K562 (cell line): ENCODE measurements at regions not wholly inside any gene's neighbourhood (a gene's known extent, or its start where the extent isn't known, plus 50 kb on each side); places are given as distances from the start of the nearest gene placed in this dataset.
A peak's percentile ranks its signal among the peaks of the same experiment; 100 is the strongest.

Source experiments
- AFF1 ChIP-seq, 2 experiments: fragments of 450-650 bp; IDR thresholded peaks; 2 replicates each; pipeline ENCODE4 v1.6.1; 2018; ENCODE audit warnings: mild to moderate bottlenecking in 2 of 2, low read depth in 1 of 2; ENCODE audit not compliant: partially characterized antibody in 2 of 2
- ARID3B ChIP-seq: fragments of 250-450 bp; sonication (Bioruptor Pico); IDR thresholded peaks from 2 replicates; pipeline ENCODE4 v1.4.0; 2020; ENCODE audit warnings: borderline replicate concordance
- CHD2 ChIP-seq: IDR thresholded peaks from 2 replicates; pipeline ENCODE4 v1.6.1; 2011; ENCODE audit warnings: low read depth, low read length
- EP400 ChIP-seq: fragments of 450-650 bp; IDR thresholded peaks from 2 replicates; pipeline ENCODE4 v1.6.1; 2017; ENCODE audit warnings: antibody characterized with exemption, mild to moderate bottlenecking, moderate library complexity
- MCM5 ChIP-seq: fragments of 450-650 bp; IDR thresholded peaks from 2 replicates; pipeline ENCODE4 v1.6.1; 2016; ENCODE audit warnings: low read depth
- RBM22 ChIP-seq: fragments of 200-400 bp; formaldehyde crosslinking; IDR thresholded peaks from 2 replicates; pipeline ENCODE4 v1.6.1; 2018; ENCODE audit warnings: low read length, low read depth; ENCODE audit not compliant: poor library complexity, severe bottlenecking
- TRIM24 ChIP-seq, 2 experiments: fragments of 450-650 bp; IDR thresholded peaks; 2 replicates each; pipeline ENCODE4 v1.6.1; 2016

- TF ChIP-seq AFF1 (IDR thresholded peaks at IDR 0.05; ENCODE audit: low read depth in 1 of 2, partially characterized antibody in 2 of 2), result peak in 1 of 2 experiments; percentile 98
- TF ChIP-seq EP400, result peak; percentile 87
- peak; percentile 100 for TF ChIP-seq RBM22
- TF ChIP-seq MCM5, result no peak
- TF ChIP-seq CHD2, result peak; percentile 74
- peak; percentile 78; the same call in 1 of the 2 replicates for TF ChIP-seq ARID3B
- no peak for TF ChIP-seq TRIM24 (IDR thresholded peaks at IDR 0.05)
Observed at GRCh38 chr6:27132532-27133280, 114.8 kb upstream of the PRSS16 start (continued).
